CD4-positive, alpha-beta T cell treated with Interleukin-15 for 1 hour (primary cell): ENCODE measurements at regions not wholly inside any gene's neighbourhood (a gene's known extent, or its start where the extent isn't known, plus 50 kb on each side); places are given as distances from the start of the nearest gene placed in this dataset.
A peak's percentile ranks its signal among the peaks of the same experiment; 100 is the strongest.

Experiments
- DNase-seq: peaks from one replicate; pipeline ENCODE4 v3.0.0-alpha.2; 2020

DNA sequence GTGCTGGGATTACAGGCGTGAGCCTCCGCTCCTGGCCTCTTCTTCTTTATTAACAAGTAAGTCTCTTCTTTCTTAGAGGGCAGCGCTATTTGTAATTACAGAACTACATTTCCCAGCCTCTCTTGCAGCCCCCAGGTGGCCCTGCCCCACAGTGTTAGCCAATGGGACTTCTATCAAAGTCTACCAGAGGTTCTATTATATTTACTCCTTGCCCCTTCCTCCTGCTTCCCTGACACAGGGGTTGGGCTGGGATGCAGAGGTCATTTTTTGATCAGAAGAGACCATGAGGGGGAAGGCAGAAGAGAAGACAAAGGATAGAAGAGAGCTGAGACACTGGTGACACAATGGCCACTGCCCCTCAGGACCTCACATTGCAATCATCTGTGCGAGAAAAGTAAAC, 224.2 kb downstream of the SYK start:
- DNase-seq: no peak

DNA sequence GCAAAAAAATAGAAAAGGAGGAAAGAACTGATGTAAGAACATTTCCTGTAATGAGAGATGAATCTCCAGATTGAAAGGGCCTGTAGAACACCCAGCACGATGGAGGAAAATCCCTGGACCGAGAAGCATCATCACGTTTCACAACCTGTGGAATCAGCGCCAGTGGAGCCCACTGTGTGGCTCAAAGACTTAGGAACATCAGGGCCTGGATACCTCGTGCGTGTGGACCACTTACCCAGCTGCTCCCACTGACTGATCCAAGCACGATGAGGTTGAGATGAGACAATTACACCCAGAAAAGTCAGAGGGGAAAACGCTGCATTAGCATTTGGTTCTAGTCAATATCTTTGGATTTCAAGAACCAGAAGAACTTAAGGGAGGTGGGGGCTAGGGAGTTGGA, 224.6 kb downstream of the SYK start:
- DNase-seq: no peak

DNA sequence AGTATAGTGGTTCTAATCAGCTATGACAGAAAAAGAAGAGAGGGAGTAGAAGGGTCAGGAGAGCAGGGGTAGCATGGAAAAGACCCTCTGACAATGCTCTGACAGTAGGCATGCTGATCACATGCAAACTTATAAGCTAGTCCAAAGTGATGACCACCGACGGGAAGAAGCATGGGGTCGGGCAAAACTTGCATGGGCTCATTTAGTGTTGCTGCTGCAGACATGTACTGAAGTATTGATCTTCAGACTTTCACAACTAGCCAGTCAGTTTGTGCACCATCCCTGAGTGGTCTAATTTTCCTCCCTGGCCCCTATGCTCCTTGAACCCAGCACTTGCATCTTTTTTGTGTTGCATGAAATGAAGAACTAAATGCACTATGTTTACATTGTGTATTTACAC, 225.4 kb downstream of the SYK start:
- no peak for DNase-seq

DNA sequence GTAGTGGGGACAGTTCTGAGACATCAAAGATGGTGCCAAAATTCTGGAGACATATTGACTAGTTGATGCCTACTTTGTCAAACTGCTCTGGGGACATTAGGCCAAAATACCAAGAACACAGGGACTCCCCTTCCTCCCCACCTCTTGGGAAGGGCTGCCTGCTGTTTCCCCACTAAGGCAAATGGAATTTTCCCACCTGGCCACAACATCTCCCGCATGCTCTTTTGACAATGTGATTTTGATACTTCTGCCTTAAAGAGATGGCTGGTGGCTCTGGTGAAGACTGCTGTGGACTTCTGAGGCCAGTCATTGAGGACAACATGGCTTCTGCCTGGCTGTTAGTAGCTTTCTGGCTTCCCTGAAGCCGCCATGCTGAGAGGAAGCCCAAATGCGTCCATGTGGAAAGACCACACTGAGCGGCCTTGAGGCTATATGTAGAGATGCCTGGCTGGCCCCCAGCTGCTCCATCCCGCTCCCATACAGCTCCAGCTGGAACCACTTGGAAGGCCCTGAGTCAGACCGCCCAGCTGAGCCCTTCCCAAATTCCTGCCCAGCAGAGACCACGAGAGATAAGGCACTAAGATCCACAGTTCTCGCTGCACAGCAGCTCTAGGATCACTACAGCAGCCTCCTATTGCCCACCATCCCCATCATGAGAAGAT, 226.7 kb downstream of the SYK start:
- no peak for DNase-seq

DNA sequence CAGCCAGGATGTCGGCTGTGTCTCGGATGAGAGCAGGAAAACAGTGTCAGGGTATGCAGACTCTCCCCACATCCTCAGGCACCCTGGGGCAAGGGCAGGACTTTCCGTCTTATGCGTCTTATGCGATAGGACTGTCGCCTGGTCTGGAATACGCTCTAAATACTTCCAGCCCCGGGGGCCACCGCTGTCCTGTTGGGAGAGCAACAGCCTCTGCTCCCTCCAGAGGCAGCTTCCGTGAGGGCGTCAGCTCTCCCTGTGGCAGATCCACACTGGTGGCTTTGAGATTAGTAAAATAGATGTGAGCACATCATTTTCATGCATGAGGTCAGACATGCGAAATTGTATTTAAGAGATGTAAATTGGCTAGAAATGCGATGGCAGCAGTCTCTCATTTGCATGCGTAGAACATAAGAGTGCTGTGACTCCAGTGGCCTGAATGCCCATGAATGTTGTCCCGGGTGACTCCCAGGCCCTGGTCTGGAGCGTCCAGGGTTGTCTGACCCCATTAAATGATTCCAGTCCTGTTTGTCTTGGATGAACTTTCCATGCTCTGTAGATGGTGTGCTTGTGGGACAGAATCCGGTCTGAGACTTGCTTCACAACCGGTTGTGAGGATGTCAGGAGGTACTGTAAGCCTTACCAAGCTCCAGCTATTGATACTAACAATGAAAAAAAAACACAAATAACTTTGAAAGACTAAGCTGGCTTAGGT, 228.2 kb downstream of the SYK start:
- no peak for DNase-seq

DNA sequence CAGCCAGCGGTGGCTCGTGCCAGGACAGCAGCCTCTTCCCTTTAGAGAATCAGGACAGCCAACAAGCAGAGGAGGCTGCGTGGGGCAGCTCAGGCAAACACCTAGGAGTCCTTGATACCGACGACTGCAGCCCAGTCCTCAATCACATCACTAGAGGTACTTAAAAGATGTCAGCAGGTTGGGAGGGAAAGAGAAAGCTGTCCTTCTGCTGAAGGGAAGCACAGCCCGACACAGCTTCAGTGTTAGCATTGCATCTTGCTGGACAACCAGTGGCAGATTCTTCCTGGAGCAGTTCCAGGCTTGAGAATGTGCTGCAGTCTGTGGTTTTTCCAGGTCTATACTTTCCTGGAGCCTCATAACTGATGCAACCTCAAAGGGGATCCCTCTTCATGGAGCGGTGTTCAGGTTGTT, 230.5 kb downstream of the SYK start:
- no peak for DNase-seq

DNA sequence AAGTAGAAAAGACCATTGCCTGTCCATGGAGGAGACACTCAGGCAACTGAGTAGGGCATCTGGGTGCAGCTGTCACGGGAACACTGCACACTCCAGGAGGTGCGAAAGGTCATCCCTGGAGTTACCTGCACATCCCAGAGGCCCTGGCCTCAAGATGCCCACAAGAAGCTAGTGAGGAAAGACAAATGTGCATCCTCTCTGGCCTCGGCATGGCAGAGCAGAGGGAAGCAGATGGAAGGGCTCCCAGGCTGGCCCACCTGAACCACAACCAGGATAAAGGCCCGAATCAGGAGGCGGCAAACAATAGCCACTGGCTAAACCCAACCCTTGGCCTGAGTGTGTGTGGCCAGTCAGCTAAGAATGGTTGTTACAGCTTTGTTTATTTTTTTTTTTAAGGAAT, 231.7 kb downstream of the SYK start:
- no peak for DNase-seq

DNA sequence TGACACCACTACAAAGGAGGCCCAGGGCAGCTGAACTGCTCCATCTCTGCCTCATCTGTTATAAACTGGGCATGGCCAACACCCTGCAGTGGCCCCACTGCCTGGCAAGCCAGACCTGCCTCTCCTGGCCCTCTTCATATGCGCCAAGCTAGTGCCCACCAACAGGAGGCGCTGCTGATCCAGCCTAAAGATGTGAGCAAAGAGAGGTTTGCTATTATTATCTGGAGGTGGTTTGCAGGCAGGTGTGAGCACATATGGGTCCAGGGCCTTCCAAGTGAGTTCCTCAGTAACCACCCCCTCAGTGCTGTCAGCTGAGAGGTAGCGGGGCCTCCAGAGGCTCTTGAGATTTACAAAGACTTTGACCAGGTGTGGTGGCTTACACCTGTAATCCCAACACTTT, 232.2 kb downstream of the SYK start:
- peak; percentile 48 for DNase-seq

DNA sequence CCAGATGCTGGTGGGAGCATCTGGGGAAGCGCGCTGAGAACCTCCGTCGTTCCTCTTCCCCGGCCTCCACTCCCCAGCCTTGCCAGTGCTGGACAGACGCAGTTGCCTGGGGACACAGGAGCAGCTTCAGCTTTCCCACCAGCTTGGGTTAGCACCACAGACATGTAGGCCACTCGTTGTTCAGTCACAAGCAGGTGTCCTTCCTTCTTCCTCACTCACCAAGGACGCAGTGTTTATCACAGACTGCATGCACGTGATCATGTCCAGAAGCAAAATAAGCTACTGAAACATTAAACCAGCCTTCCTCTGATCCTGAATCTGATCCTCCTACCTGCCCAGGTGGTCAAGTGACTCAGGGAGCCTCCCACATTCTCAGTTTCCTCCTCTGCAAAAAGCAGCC, 232.9 kb downstream of the SYK start:
- DNase-seq: no peak

DNA sequence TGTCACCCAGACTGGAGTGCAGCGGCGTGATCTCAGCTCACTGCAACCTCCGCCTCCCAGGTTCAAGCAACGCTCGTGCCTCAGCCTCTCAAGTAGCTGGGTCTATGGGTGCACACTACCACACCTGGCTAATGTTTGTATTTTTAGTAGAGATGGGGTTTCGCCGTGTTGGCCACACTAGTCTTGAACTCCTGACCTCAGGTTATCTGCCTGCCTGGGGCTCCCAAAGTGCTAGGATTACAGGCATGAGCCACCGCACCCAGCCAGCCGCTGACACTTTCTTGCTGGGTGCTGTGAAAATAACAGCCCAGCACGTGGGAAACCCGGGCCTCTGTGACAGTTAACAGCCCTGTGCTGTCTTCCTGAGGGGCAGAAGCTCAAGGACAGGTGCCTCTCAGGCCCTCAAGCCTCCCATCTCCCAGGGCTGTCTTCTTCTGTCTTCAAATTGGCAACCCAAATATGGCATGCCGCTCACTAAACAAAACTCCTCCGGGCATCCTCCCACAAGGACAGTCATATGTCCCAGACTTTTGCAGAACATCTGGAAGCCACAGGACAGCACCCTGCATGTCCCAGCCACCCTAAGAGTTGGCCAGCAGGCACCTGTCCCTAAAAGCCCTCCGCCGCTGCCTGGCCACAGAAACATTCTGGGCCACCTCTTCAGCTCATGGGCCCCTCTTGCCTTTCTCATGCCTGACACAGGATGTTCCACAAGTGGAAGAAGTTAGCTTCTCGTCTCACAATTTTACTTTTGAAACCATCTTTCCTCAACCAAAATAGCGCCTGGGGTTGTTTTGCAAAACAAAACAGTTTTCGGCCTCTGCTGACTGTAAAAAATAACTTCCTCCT, 233.6 kb downstream of the SYK start:
- DNase-seq: no peak

DNA sequence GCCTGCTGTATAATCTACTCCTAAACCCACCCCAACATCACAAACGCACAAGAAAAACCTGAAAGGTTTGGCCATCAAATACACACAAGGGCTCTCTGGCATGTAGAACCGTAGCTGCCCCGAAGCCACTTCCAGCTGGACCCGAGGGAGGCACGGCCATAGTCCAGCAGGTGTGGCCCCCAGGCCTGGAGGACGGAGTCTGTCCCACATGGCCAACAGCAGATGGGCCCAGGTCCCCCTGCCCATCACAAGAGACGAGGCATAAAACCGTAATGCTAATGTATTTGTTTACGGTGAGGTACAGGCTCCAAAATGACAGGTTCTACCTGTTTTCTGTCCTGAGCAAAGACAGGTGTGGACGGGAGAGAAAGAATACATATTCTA, 234.2 kb downstream of the SYK start:
- DNase-seq: no peak

DNA sequence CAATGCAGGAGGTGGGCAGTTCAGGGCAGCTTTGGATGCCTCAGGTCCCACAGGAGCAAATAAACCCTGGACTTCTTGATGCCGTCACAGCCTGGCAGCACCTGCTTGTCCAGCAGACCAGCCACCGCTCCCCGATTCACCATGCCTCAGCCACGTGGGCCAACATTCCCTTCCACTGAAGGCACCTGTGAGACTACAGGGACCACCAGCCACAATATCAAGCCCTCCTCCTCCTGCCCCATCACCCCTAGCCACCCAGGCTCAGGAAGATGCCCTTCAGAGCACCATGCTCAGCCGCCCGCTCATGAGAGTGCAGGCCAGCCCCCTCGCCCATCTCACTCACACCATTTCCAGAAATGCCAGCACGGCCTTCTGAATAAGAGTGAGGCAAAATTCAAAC, 234.7 kb downstream of the SYK start:
- DNase-seq: no peak

DNA sequence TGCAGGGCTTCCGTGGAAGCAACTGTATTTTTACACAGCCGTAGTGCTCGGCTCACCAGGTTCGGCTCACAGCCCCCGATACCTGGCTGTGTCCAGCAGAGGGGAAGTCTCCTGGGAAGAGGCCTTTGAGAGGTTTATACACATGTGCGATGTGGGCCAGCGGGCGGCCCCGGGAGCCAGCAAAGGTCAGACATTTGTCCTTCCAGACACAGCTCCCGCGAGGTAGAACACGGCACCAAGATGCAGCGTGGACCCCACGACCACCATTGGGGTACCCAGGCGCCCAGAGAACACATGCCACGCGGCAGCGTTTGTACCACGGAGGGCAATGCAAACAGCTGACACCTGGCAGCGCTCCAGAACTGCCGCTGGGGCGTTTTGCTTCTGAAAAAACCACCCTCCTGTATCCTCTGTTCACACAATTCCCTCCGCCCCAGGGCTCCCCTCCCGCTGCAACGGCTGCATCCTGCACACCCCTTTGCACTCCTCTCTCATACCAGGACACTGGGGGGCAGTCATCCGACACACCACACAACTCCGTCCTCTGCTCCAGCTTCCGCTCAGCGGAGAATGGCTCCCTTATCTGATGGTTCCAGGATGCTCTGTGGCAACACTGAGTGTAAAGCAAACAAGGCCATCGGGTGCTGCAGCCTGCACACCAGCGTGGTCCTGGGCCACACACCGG, 235.3 kb downstream of the SYK start:
- DNase-seq: peak; percentile 69

DNA sequence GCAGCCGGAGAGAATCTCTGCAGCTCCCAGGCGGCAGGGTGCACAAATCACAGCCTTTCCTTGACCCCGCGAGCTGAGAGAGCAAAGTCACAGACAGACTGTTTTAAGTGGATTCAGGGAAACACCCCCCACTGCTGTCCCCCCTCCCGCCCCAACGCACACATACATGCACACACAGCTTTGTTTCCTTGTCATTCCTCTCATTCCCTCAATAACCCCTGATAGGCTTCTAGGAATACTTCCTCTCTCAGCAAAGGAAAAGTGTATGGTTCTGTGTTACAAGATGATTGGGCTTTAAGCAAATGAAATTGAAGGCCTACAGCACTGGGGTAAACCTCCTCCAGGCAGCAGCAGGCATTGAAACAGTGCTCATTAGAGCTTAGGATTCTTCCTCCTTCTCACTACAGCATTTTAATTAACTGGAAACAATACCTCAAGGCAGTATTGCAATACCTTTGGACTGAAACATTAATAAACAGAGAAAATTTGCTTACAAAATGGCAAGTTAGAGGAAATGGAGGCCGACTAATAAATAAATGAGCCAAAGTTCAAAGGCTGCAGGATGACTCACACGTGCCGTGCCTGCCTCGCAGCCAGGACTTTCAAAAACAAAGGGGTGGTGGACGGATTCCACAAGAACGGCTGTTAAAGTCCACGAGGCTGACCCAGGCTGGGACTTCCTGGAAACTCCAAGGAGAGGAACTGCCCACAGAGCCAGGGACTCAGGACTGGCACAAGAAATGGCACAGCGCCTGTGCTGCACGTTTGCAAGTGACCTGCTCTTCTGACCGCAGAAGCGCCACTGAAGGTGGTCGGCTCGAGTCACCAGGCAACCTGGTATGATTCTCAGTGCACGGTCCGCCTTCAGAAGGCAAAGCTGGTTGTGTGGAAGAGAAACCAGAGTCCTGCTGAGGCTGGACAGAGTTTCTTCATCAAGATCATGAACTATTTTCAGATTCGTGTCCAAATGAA, 236.2 kb downstream of the SYK start:
- DNase-seq: no peak

DNA sequence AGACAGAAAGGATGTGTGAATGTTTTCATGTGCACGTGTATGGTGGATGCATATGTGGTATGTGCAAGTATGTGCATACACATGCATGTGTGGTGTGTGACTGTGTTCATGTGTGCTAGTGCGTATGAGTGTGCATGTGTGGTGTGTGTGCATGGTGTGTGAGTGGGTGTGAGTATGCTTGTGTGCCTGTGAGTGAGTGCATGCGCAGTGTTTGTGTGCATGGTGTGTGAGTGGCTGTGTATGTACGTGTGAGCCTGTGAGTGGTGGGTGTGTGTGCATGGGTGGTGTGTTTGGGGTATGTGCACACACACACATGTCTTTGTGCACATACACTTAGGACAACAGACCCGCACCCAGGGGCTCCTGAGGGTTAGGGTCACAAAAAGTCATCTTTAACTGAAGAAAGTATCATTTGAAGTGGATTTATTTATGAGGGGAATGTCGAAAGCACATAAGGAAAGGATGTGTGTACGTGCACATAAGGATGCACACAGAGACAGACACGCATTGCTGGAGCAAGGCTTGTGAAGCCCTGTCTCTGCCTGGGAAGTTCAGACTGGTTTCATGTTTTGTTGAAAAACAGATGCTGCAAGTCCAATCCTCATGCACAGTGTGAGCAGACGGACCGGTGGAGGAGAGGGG, 237.0 kb downstream of the SYK start:
- no peak for DNase-seq

DNA sequence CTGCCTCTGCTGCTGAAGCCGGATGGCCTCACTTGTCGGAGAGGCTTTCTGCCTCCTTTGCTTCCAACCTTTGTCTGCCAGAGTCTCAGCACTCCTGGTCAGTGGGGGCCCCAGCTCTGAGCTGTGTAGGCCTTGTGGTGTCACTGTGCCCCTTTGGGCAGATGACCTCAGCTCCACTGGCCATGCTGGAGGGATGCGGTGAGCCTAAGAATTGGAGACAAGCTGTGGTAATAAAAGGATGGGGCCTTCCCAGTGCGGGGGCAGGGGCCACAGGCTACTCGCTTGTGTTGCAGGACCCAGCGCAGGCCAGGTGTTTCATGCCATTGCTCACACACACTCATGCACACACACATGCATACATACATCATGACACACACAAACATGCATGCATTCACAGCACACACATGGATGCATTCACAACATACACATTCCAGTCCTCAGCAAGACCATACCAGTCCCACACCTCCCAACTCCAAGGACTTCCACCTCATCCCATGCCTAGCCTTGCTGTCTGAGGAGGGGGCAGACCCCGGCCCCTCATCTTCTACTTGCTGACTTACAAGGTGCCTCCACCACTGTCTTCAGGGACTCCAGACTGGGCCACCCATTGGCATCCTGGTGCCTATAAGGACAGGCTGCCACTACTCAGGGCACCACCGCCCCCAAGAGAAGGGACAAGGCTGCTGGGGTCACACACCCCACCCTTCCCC, 237.7 kb downstream of the SYK start:
- DNase-seq: no peak

DNA sequence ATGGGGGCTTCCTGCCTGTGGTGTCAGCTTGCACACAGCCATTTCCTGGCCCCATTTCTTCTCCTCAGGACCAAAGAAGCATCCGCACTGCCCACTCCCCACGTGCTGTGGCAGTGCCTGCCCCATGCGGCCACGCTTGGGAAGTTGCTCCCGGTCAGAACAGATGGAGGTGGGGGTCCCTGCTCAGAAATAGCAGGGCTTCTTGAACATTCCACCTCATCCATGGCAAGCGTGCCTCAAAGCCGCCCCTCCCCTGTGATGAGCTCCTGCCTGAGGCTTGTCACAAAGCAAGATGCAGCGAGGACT, 238.2 kb downstream of the SYK start:
- no peak for DNase-seq

DNA sequence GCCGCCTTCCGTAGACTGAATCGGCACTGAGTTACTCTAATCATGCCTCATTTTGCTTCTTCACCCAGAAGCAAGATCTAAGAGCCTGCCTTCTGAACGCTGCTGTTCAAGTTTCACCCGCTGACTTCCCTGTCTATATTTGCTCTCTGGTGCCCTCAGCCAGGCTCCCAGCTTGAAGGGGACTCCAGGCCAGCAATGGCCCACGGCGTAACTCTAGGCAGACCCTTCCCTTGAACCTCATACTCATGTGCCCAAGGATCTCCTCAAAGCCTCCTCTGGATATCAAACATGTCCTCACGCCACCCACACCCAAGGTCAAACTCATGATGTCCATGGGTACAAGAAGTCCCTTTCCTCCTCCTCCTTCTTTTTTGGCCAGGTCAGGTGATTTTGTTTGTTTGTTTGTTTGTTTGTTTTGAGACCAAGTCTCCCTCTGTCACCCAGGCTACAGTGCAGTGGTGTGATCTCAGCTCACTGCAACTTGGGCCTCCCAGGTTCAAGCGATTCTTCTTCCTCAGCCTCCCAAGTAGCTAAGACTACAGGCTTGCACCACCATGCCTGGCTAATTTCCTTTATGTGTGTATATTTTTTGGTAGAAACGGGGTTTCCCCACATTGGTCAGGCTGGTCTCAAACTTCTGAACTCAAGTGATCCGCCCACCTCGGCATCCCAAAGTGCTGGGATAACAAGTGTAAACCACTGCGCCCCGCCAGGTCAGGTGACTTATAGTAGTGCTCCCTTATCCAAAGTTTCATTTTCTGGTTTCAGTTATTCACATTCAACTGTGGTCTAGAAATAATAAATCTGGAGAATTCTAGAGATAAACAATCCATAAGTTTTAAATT, 239.0 kb downstream of the SYK start:
- no peak for DNase-seq

DNA sequence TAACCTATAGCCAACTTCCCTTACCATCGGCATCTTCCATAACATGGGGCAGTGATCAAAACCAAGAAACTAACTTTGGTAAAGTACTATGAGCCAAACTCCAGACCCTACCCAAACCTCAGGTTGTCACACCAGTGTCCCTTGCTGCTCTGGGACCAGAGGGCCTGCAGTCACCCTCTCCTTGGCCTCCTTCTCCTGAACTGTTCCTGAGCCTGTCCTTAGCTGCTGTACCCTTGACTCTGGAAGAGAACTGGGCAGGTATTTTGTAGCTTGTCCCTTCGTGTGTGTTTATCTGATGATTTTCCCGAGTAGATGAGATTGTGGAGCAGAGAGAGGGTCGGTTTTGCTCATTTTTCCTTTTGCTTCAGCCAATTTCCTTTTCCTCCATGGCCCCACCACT, 240.4 kb downstream of the SYK start:
- DNase-seq: no peak

DNA sequence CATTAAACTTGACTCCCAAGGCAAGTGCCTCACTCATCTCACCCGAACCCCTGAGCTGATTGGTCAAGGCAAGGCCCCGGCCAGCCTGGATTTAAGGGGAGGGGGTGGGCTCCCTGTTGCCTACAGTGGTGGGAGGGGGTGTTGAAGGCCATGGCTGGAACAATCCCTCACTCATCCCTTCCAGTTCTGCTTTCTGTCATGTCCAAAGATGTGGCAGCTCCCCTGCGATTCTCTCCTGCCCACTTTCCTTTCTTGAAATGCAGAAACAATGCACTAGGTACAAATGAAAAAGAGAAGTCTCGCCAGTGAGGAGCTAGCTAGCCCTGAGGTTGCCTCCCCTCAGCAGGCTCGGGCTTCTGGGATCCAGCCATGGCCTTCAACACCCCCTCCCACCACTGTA, 240.9 kb downstream of the SYK start:
- no peak for DNase-seq
